ENCODE measurements at regions not wholly inside any gene's neighbourhood (a gene's known extent, or its start where the extent isn't known, plus 50 kb on each side); places are given as distances from the start of the nearest gene placed in this dataset.

DNA sequence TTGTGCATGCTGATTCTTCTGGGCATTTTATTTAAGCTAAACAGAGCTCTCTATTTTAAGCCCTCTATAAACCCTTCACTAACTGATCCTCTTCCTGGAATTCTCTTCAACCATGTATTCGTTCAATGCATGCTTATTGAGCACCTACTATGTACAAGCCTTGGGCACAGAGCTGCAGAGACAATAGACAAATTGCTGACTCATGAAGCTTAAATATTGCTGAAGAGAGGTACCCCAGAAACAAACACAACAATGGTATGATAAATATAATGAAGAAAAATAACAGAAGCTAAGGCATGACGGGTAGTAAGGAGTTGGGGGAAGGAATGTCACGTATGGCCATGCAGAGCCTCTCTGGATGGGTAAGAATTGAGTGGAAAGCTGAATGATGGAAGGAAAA lies 222.2 kb downstream of the PPARGC1A start:
- DNase-seq (ENCODE audit: low read depth in 2 of 3, low spot score in 2 of 3): no peak

- DNase-seq (ENCODE audit: low read depth in 2 of 3, low spot score in 2 of 3): no peak
Measured at GRCh38 chr4:23660865-23661264, 229.0 kb downstream of the PPARGC1A start.

- no peak for DNase-seq (ENCODE audit: low read depth in 2 of 3, low spot score in 2 of 3)
Measured at GRCh38 chr4:23654791-23655190, 235.1 kb downstream of the PPARGC1A start.

DNA sequence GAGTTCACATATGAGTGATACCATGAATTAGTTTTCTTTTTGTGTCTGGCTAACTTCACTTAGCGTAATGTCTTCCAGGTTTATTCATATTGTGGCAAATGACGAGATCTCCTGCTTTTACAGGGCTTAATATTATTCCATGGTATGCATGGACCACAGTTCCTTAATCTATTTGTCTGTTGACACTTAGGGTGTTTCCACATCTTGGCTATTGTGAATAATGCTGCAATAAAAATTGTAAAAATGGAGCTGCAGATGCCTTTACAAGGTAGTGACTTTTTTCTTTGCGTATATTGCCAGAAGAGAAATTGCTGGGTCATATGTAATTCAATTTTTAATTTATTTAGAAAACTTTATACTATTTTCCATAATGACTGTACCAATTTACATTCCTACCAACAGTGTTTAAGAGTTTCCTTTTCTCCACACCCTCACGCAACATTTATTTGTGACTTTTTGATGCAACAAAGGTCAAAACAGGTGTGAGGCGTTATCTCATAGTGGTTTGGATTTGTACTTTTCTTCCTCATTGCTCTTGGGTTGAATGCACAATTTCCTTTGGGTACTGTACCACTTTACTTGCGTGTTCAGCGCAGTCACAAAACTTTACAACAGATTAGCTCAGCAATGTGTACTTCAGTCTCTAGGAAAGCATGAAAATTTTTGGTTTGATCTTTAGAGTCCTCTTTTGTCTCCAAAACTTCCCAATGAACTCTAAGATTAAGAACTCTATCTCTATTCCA lies 240.8 kb downstream of the PPARGC1A start:
- no peak for DNase-seq (ENCODE audit: low read depth in 2 of 3, low spot score in 2 of 3)

DNA sequence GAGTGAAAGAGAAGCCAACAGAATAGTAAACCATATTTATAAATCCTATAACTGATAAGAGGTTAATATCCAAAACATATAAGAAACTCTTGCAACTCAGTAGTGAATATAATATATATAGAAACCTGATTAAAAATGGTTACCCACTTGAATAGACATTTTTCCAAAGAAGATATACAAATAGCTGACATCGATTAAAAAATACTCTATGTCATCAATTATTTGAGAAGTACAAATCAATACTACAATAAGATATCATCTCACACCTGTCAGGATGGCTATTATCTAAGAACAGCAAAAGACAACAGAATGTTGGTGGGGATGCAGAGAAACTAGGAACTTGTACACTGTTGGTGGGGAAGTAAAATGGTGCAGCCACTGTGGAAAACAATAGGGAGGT lies 254.4 kb downstream of the PPARGC1A start:
- DNase-seq (ENCODE audit: low read depth in 2 of 3, low spot score in 2 of 3): no peak

DNA sequence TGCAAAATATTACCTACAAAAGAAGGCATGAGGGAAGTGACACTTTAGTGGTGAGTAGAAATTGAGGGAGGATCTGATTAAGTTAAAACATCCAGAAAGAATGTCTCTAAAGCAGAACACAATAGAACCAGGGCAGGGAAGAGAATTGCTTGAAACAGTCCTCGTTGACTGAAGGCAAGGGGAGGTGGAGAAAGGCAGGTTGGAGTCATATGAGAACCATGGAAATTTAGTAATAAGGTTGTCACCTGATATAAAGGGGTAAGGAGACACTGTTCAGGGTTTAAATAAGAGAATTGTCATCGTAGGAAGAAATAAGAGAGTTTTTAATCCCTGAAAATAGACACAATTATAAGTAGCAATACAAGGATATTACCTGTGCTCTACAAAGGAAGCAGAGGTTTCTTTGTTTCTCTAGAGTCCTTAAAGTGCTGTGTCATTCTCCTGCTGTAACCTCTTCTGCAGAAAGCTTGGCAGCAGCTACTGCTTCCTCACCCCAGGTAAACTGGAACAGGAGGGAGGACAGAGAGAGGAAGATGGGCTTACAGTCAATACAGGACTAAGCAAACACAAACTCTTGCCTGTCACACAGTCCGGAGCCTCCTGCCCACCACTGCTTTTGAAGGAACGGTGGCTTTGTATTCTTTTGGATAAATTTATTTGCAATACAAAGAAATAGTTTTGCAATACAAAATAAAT lies 258.4 kb downstream of the PPARGC1A start:
- DNase-seq (ENCODE audit: low read depth in 2 of 3, low spot score in 2 of 3): no peak

DNA sequence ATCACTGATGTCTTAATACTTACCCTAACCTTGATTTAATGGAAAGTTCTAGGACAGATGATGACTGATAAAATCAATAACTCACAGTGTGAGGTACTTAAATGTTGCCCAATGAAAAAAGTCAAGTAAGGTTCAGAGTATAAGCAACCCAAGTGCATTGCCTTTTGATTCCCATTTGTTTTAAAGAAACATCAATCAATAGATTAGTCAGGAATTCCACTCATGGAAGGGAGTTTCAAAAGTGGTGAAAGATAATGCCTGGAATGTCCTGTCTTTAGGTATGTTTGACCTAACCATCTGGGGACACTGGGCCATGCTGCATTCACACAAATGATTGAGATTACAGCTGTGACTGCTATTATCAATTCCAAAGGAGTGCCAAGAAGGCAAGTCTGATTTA lies 259.7 kb downstream of the PPARGC1A start:
- no peak for DNase-seq (ENCODE audit: low read depth in 2 of 3, low spot score in 2 of 3)

GRCh38 chr4:23629421-23629820 lies 260.4 kb downstream of the PPARGC1A start:
- no peak for DNase-seq (ENCODE audit: low read depth in 2 of 3, low spot score in 2 of 3)

DNA sequence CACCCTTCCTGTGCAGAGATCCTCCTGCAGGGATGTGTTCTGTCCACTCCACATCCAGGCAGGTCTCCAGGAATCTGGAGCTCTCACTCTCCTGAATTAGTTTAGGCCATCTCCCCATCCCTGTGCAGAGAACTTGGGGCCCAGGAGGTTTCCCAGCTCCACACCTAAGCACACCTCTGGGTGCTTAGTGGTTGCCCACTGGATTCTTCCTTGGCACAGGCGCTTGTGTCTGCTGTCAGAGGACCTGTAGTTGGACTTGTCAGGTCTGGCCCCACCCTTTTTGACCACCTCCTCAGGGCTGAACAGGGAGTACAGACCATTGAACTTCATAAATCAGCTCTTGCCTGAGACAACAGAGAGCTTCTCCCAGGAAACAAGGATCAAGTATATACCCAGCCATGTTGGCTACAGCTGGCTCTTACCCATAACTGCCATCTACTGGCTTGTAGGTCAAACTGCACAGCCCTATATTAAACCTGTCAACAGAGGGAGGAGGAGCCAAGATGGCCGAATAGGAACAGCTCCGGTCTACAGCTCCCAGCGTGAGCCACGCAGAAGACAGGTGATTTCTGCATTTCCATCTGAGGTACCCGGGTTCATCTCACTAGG lies 275.5 kb downstream of the PPARGC1A start:
- DNase-seq (ENCODE audit: low read depth in 2 of 3, low spot score in 2 of 3): no peak

- DNase-seq (ENCODE audit: low read depth in 2 of 3, low spot score in 2 of 3): no peak
Measured at GRCh38 chr4:23613782-23614181, 276.1 kb downstream of the PPARGC1A start.

DNA sequence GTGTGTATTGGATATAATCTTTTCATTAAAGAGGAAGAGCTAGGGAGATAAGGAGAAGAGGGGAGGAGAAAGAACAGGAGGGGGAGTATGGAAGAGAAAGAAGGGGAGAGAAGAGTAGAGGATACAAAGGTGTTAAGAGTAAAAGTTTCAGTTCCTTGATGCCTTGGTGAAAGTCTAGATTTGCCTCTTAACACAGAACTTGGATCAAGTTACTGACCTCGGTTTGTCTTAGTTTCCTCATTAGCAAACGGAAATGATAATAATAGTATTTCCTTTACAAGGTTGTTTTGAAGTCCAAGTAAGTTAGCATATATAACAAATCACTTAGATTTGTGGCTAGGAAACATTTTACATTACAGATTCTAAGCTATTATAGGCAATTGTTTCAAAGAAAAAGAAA lies 287.1 kb downstream of the PPARGC1A start:
- no peak for DNase-seq (ENCODE audit: low read depth in 2 of 3, low spot score in 2 of 3)

DNA sequence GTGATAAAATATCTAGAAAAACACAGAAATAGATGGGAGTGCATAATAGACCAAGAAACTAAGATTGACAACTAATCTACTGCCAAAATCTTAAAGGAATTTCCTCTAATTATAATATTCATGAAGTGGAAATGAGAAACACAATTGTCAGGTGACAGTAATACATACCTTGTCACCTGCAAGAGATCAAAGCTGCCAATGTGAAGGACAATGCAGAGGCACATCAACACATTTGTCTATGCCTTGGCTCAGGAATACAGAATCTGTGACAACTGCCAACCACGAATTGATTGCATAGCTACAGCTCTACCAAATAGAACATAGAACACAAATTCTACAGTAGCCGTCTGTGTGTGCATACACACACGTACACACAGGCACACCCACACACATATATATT lies 295.7 kb downstream of the PPARGC1A start:
- DNase-seq (ENCODE audit: low read depth in 2 of 3, low spot score in 2 of 3): no peak

DNA sequence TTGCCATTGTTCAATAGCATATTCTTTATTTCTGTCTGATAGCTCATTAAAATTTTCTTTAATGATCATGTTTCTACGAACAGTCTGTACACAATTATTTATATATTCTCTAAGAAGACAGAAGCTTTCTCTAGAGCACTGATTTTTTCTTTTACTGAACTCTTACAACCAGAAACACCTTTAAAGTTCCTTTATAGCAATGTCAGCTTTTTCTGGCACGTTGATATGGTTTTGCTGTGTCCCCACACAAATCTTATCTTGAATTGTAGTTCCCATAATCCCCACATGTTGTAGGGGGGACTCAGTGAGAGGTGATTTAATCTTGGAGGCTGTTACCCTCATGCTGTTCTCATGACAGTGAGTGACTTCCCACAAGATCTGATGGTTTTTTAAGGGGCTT lies 299.4 kb downstream of the PPARGC1A start:
- no peak for DNase-seq (ENCODE audit: low read depth in 2 of 3, low spot score in 2 of 3)

DNA sequence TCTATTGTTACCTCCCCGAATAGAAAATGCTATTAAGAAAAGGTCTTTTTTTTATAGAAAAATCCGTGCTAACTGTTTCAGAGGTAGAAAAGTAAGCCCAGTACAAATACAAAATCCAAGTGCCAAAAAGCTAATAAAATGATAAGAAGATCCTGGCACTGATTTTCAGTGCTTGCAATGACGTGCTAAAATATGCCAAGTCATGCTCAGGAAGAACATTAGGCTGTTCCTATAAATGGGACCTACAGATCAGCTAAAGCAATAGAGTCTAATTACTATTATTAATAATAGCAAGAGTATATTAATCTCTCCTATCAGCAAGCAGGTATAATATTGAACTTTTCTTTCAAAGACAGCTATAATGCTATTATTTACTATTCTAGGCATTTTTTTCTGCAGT lies 305.8 kb downstream of the PPARGC1A start:
- DNase-seq (ENCODE audit: low read depth in 2 of 3, low spot score in 2 of 3): no peak

DNA sequence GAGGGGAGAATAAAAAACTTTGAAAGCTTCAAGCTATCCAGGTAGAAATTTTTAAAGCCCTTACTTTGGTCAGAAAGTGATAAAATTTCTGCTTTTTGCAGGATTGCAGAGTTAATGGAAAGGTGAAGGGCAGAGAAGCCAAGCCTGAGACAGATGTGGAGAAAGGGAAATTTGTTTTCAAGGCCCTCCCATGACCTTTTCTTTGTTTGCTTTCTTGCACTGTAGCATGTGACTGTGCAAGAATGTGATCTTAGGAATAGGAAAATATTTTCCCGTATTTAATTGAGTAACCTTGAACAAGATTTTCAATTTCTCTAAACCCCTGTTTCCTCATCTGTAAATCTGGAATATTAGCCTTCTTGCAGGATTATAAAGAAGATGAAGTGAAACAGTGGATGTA lies 307.2 kb downstream of the PPARGC1A start:
- no peak for DNase-seq (ENCODE audit: low read depth in 2 of 3, low spot score in 2 of 3)

- DNase-seq (ENCODE audit: low read depth in 2 of 3, low spot score in 2 of 3): no peak
Measured at GRCh38 chr4:23579166-23579565, 310.7 kb downstream of the PPARGC1A start.

- DNase-seq (ENCODE audit: low read depth in 2 of 3, low spot score in 2 of 3): no peak
Measured at GRCh38 chr4:23577398-23577797, 312.4 kb downstream of the PPARGC1A start.

DNA sequence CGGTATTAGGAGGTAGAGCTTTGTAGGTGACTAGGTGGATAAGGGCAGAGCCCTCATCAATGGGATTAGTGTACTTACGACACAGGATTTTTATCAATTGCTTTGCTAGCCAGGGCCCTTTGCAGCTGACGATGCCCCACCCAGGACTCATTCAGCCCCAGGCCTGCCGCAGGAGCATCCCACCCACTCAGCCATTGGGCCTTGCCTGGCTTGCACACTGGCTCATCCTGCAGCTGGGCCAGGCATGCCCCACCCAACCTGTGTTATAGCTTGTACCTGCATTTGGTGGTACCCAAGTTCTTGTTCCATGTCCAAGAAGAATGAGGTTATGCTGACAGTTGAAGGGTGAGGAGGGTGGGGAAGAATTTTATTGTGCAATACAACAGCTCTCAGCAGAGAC lies 317.5 kb downstream of the PPARGC1A start:
- DNase-seq (ENCODE audit: low read depth in 2 of 3, low spot score in 2 of 3): no peak

GRCh38 chr4:23567338-23567737 lies 322.5 kb downstream of the PPARGC1A start:
- DNase-seq (ENCODE audit: low read depth in 2 of 3, low spot score in 2 of 3): no peak

- no peak for DNase-seq (ENCODE audit: low read depth in 2 of 3, low spot score in 2 of 3)
Measured at GRCh38 chr4:23560748-23561147, 329.1 kb downstream of the PPARGC1A start.

DNA sequence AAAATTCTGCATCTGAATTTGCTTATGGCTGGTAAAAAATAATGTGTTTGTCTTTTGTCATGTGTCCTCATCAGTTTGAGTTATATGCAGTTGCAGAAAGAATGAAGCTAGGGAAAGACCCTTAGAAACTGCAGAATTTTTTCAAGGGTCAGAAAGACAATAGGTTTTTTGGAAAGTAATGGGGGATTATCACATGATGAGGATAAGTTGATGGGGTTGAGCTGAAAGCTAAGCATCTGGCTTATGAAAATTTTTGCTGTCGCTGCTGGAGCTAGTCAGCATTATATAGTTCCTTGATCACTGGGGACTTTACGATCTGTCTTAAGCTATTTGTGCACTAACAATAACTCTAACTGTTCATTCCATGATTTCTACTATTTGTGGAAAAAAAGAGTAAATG lies 331.7 kb downstream of the PPARGC1A start:
- no peak for DNase-seq (ENCODE audit: low read depth in 2 of 3, low spot score in 2 of 3)

- DNase-seq (ENCODE audit: low read depth in 2 of 3, low spot score in 2 of 3): no peak
Measured at GRCh38 chr4:23547601-23548000, 342.2 kb downstream of the PPARGC1A start.
